Ishikawa (cell line): ENCODE measurements at regions not wholly inside any gene's neighbourhood (a gene's known extent, or its start where the extent isn't known, plus 50 kb on each side); places are given as distances from the start of the nearest gene placed in this dataset.

Experiments
- CREB1 ChIP-seq: IDR thresholded peaks from 2 replicates; pipeline ENCODE4 v1.6.1; 2012; ENCODE audit warnings: low read depth
- EGR1 ChIP-seq: IDR thresholded peaks from 2 replicates; pipeline ENCODE4 v1.6.1; 2012
- EP300 ChIP-seq: IDR thresholded peaks from 2 replicates; pipeline ENCODE4 v1.6.1; 2012; ENCODE audit warnings: borderline replicate concordance
- FOXM1 ChIP-seq: IDR thresholded peaks from 2 replicates; pipeline ENCODE4 v1.6.1; 2012; ENCODE audit warnings: low read depth, borderline replicate concordance
- MAX ChIP-seq: IDR thresholded peaks from 2 replicates; pipeline ENCODE4 v1.6.1; 2012
- RAD21 ChIP-seq: IDR thresholded peaks from 2 replicates; pipeline ENCODE4 v1.6.1; 2012; ENCODE audit warnings: low read depth
- REST ChIP-seq: IDR thresholded peaks from 2 replicates; pipeline ENCODE4 v1.6.1; 2012; ENCODE audit warnings: low read depth, mild to moderate bottlenecking
- TAF1 ChIP-seq: IDR thresholded peaks from 2 replicates; pipeline ENCODE4 v1.6.1; 2012; ENCODE audit warnings: low read depth, mild to moderate bottlenecking

GRCh38 chr2:217698691-217699090 is 304.1 kb downstream of the TNS1 start:
- no peak for TF ChIP-seq RAD21
- no peak for TF ChIP-seq EGR1
- no peak for TF ChIP-seq EP300
- no peak for TF ChIP-seq CREB1
- no peak for TF ChIP-seq MAX
- no peak for TF ChIP-seq REST
- no peak for TF ChIP-seq TAF1
- no peak for TF ChIP-seq FOXM1
